Left lung (tissue), 4 donors: ENCODE measurements at regions not wholly inside any gene's neighbourhood (a gene's known extent, or its start where the extent isn't known, plus 50 kb on each side); places are given as distances from the start of the nearest gene placed in this dataset.

Experiments used
- ATAC-seq: fragments of 200-7000 bp; cut with Tn5 transposase; one replicate; pipeline ENCODE4 v1.9.1; 2020; ENCODE audit warnings: moderate library complexity
- DNase-seq, 4 donors: peaks; one replicate each; pipeline ENCODE4 v3.0.0-alpha.2; 2013 to 2020
- H3K27ac ChIP-seq, 2 donors: fragments of 200-600 bp; sonication (generic) in 1 of 2; one replicate each; pipeline versions ENCODE4 v1.5.0 to v1.8.0; 2020 to 2021
- H3K27me3 ChIP-seq, 2 donors: fragments of 200-600 bp; sonication (generic) in 1 of 2; one replicate each; pipeline versions ENCODE4 v1.5.0 to v1.8.0; 2020 to 2021
- H3K36me3 ChIP-seq, 2 donors: fragments of 200-600 bp; sonication (generic) in 1 of 2; one replicate each; pipeline versions ENCODE4 v1.5.0 to v1.8.0; 2020 to 2021
- H3K4me1 ChIP-seq, 2 donors: fragments of 200-600 bp; one replicate each; pipeline ENCODE4 v1.8.0; 2021
- H3K4me3 ChIP-seq, 2 donors: fragments of 200-600 bp; sonication (generic) in 1 of 2; one replicate each; pipeline versions ENCODE4 v1.5.0 to v1.8.0; 2020 to 2021; ENCODE audit warnings: mild to moderate bottlenecking in 1 of 2
- H3K9me3 ChIP-seq, 2 donors: fragments of 200-600 bp; sonication (generic) in 1 of 2; one replicate each; pipeline versions ENCODE4 v1.5.0 to v1.8.0; 2020 to 2021
- CTCF ChIP-seq, 2 donors: fragments of 200-600 bp; sonication (generic) in 1 of 2; IDR thresholded peaks; one replicate each; pipeline versions ENCODE4 v1.5.0 to v1.8.0; 2021; ENCODE audit warnings: antibody characterized with exemption in 2 of 2
- intact Hi-C, 2 donors: fragments of 100-400 bp; cut with DNase I; formaldehyde crosslinking; loops; one replicate each; pipeline versions ENCODE4 v1.11.2 to v1.14.2; 2022
- donor health status: DM: no; HTN: yes; CAD: no.
- donor health status: DM: no; HTN: no; CAD: no.

- no peak for DNase-seq
- intact Hi-C loops, result no loop called here
- Histone ChIP-seq H3K27ac (no peak overlapping the region), H3K36me3 (no peaks in the 10 kb centered on the region), H3K4me1 (no peaks in the 10 kb centered on the region), H3K4me3 (no peak overlapping the region), H3K27me3 (no peaks in the 10 kb centered on the region), H3K9me3 (peaks cover 0 to 19% of the 10 kb centered on the region in 2 donors)
- no peak for TF ChIP-seq CTCF (IDR thresholded peaks at IDR 0.05)
- ATAC-seq, result no peak
Measured at GRCh38 chr3:106759731-106760130, 617.5 kb upstream of the CCDC54 start.

- H3K27ac ChIP-seq, result no peak overlapping the region
- no peaks in the 10 kb centered on the region for H3K4me1 ChIP-seq
- no peak overlapping the region for H3K4me3 ChIP-seq
- no peaks in the 10 kb centered on the region for H3K27me3 ChIP-seq
- no peak for ATAC-seq
- peaks cover 0 to 3% of the 10 kb centered on the region in 2 donors for H3K9me3 ChIP-seq
- intact Hi-C loops, result no loop called here
- DNase-seq, result no peak
- H3K36me3 ChIP-seq, result no peaks in the 10 kb centered on the region
- no peak for TF ChIP-seq CTCF (IDR thresholded peaks at IDR 0.05)
Measured at GRCh38 chr3:106765342-106765741, 611.9 kb upstream of the CCDC54 start.

GRCh38 chr3:106768941-106769480 is 608.2 kb upstream of the CCDC54 start:
- Histone ChIP-seq H3K27ac (no peak overlapping the region), H3K27me3 (no peaks in the 10 kb centered on the region), H3K4me1 (no peaks in the 10 kb centered on the region), H3K4me3 (no peak overlapping the region), H3K9me3 (peaks cover 0 to 3% of the 10 kb centered on the region in 2 donors), H3K36me3 (no peaks in the 10 kb centered on the region)
- TF ChIP-seq CTCF (IDR thresholded peaks at IDR 0.05), result no peak
- DNase-seq (no peak), ATAC-seq (no peak)
- intact Hi-C loops, result no loop called here

- intact Hi-C loops, result no loop called here
- H3K27me3 ChIP-seq, result no peaks in the 10 kb centered on the region
- no peak overlapping the region for H3K4me3 ChIP-seq
- ATAC-seq (no peak), DNase-seq (no peak)
- TF ChIP-seq CTCF (IDR thresholded peaks at IDR 0.05), result no peak
- H3K36me3 ChIP-seq, result no peaks in the 10 kb centered on the region
- no peak overlapping the region for H3K27ac ChIP-seq
- H3K4me1 ChIP-seq, result no peaks in the 10 kb centered on the region
- H3K9me3 ChIP-seq, result no peaks in the 10 kb centered on the region
Measured at GRCh38 chr3:106773795-106774194, 603.4 kb upstream of the CCDC54 start.

- Histone ChIP-seq H3K9me3 (no peaks in the 10 kb centered on the region), H3K4me3 (no peak overlapping the region), H3K27me3 (no peaks in the 10 kb centered on the region), H3K36me3 (no peaks in the 10 kb centered on the region), H3K27ac (no peak overlapping the region), H3K4me1 (no peaks in the 10 kb centered on the region)
- ATAC-seq (no peak), DNase-seq (peak in 2 of 4 donors; percentile 24 to 57)
- TF ChIP-seq CTCF (IDR thresholded peaks at IDR 0.05), result no peak
- intact Hi-C loops, result no loop called here
Measured at GRCh38 chr3:106783231-106783630, 594.0 kb upstream of the CCDC54 start.
